GM12873 (cell line): ENCODE measurements at regions not wholly inside any gene's neighbourhood (a gene's known extent, or its start where the extent isn't known, plus 50 kb on each side); places are given as distances from the start of the nearest gene placed in this dataset.

Source experiments
- TF ChIP-seq, protein P1 (sequence below): IDR thresholded peaks from 2 replicates; pipeline ENCODE4 v1.5.1; 2012; ENCODE audit warnings: low read depth, mild to moderate bottlenecking, moderate library complexity, low read length, control low read depth; ENCODE audit not compliant: insufficient read depth; ENCODE audit errors: missing control alignments

DNA sequence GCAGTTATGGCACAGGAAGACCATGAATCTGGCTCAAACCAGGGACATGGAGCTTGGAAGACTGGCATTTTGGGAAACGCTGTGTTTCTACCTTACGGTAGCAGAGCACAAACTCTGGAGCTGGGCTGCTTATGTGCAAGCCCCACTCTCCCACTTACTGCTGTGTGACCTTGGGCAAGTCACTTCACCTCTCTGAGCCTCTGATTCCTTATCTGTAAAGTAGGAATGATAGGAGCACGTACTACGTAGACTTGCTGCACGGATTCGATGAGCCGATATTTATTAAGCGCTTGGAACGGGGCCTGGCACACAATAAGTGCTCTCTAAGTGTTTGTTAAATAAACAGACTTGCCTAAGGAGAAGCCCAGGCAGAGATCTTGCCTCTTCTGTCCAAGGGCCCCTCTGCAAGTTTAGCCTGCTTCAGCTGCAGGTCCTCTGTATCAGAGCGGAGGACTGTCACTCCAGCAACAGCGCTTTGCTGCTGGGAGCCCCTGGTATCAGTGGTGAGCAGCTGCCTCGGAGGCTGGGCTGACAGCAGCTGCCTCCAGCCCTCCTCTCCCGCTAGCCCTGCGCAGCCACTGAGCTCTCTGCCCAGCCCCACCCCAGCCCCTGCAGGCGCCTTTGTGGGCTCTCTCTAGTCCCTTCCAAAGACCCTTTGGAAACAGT is 96.9 kb upstream of the ANO1 start:
- TF ChIP-seq, protein P1, sequence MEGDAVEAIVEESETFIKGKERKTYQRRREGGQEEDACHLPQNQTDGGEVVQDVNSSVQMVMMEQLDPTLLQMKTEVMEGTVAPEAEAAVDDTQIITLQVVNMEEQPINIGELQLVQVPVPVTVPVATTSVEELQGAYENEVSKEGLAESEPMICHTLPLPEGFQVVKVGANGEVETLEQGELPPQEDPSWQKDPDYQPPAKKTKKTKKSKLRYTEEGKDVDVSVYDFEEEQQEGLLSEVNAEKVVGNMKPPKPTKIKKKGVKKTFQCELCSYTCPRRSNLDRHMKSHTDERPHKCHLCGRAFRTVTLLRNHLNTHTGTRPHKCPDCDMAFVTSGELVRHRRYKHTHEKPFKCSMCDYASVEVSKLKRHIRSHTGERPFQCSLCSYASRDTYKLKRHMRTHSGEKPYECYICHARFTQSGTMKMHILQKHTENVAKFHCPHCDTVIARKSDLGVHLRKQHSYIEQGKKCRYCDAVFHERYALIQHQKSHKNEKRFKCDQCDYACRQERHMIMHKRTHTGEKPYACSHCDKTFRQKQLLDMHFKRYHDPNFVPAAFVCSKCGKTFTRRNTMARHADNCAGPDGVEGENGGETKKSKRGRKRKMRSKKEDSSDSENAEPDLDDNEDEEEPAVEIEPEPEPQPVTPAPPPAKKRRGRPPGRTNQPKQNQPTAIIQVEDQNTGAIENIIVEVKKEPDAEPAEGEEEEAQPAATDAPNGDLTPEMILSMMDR = no peak

DNA sequence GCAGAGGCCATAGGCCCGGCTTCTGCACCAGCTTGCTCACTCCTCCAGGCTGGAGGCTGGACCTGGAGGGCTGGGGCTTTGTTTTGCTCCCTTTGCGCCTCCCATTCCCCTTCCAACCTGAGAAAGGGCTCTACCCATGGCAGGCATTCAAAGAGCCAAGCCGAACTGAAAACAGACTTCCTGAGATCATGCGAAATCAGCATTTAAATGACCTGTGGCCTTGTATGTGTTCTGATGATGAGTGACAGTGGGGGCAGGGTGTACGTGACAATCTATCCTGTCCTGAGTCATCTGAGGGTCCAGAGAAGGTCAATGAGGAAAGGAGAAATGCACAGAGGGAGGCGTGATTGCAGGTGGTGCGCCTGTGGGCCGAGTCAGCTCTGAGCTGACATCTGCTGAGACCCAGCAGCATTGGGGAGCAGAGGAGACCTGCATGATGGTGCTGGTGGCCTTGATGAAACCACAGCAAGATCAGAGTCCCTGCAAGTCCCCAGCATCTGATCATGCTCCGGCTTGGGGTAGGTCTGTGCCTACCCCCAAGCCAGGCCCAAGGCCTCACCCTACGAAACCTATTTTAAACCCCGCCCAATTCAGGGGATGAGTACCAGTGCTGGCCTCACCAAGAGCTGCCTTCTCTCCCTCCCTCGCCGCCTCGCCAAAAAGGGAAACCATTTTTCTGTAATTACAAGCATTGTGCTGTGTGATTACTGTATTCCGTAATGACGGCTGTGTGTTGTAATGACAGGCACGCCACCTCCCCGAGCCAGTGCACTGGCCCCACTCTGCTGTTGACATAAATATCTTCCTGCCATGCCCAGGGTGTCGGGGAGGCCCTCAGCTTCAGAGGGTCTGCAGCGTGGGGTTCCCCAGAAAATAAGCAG is 95.2 kb upstream of the ANO1 start:
- TF ChIP-seq, protein P1 = no peak

DNA sequence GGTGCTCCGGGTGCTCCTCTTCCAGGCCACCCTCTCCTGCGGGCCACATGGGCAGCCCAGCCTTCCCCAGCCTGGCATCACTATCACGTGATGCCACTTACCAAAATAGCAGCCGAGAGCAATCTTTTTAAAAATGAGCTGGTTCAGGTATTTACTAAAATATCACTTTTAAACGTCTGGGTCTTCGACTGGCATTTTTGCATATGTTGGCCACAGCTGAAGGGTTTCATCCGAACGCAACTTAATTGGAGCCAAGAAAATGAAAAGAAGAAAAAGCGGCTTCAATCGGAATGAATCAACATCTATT is 94.6 kb upstream of the ANO1 start:
- TF ChIP-seq, protein P1 = no peak

DNA sequence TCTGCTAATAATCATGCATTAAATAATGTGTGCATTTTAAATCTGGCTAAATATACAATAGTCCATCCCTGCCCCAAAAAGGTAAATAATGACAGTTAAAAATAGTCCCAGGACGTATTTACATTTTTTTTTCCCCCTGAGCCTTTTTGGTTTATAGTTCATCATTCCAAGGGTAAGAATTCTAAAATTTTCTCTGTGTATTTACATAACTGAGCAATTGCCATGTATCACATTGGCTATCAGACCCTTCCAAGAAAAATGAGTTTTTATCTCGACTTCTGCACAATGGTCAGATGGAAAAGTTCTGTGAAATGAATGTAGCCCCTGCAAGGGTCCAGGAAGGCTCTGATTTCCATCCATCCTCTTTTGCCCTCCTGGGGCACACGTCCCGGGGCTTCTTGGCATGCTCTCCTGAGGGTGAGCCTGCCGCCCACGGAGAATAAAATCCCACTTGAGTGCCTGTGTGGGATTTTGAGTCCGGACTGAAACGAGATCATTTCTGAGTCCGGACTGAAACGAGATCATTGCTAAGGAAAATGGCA is 94.1 kb upstream of the ANO1 start:
- TF ChIP-seq, protein P1 = no peak

DNA sequence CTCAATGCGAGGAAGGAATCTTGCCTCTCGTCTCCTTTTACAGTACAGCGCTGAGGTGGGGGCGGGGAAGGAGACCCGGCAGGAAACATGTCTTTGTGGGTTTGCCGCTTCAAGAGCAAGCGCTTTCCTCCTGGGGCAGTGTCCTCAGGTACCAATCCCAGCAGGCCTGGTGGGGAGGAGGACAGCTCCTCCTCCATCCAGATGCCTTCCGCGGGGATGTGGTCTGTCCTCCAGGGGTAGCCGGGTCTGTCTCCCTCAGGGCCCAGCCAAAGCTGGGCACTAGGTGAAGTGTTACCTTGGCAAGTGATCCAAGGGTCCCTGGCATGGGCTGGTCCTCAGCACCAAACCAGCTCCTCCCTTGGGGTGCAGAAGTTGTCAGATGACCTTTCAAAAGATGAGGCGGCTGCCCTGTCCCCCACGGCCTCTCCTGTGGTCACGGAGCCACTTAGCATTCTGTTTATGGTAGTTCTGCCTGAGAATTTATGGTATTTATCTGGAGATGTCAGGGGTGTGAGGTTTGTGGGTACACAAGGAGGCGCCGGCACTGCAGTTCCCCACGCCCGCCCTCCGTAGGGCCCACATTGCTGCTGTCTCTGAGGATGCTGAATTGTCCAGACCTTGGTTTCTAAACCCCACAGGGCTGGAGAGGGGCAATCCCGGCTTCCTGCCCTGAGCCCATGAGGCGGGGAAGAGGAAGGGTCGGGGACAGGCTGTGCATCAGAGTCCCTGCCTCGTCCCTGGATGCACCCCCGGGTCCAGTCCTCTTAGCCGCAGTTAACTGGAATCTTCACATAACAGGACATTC is 93.5 kb upstream of the ANO1 start:
- TF ChIP-seq, protein P1 = no peak

DNA sequence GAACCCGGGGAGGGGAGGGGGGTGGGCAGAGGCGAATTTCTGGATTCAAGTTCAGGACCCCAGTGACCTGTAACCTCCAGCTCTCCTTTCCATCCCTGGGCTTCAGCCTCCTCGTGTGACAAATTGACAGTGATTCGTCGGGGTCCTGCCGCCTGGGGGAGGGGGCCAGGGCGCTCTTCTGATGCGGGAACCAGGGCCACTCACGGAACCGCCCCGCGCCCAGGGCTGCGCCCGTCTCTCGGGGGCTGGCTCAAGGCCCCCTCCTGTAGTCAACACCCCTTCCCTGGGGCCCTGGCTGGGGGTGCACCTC is 92.8 kb upstream of the ANO1 start:
- TF ChIP-seq, protein P1 = no peak
